Keratinocyte (primary cell): ENCODE measurements at regions not wholly inside any gene's neighbourhood (a gene's known extent, or its start where the extent isn't known, plus 50 kb on each side); places are given as distances from the start of the nearest gene placed in this dataset.

Experiments used
- CTCF ChIP-seq, 3 experiments: IDR thresholded peaks in 1 of 3; conservative IDR thresholded peaks in 1 of 3; optimal IDR thresholded peaks in 1 of 3; 2 replicates in 2 of 3; 3 replicates in 1 of 3; pipeline versions ENCODE3 to v1.5.1; 2011; ENCODE audit warnings: low read length in 3 of 3, mild to moderate bottlenecking in 3 of 3, moderate library complexity in 2 of 3, control low read depth in 1 of 3, inconsistent platforms in 1 of 3; ENCODE audit not compliant: insufficient read depth in 2 of 3; ENCODE audit errors: extremely low read depth in 1 of 3
- EZH2 ChIP-seq: IDR thresholded peaks from one replicate; pipeline ENCODE4 v1.6.1; 2012; ENCODE audit warnings: inconsistent platforms, mild to moderate bottlenecking, low read length, moderate library complexity

- TF ChIP-seq EZH2 (no peak), CTCF (optimal IDR thresholded peaks at IDR 0.05 in 1 of 3, IDR thresholded peaks at IDR 0.05 in 1 of 3, conservative IDR thresholded peaks at IDR 0.05 in 1 of 3; ENCODE audit: extremely low read depth in 1 of 3, insufficient read depth in 2 of 3, low read length in 3 of 3) (no peak)
Measured at GRCh38 chr5:159762921-159763320, 153.4 kb upstream of the ADRA1B start.
